K562 (cell line): ENCODE measurements at regions not wholly inside any gene's neighbourhood (a gene's known extent, or its start where the extent isn't known, plus 50 kb on each side); places are given as distances from the start of the nearest gene placed in this dataset.

Experiments used
- ATAC-seq: fragments of 200-7000 bp; cut with Tn5 transposase; 3 replicates; pipeline ENCODE4 v1.9.1; 2020; ENCODE audit warnings: moderate library complexity
- BruUV-seq: library from RNA; stranded (reverse); fragments of 400-500 nt; replicated peaks from 2 replicates; lab custom pipeline; 2021; lab: Mats Ljungman, UMichigan
- CTCF ChIA-PET: fragments of 300-600 bp; formaldehyde crosslinking; extraction: SDS; loops from one replicate; lab custom pipeline; 2021; ENCODE audit warnings: low intra/inter-chr PET ratio; lab: Yijun Ruan, JAX
- POLR2A ChIA-PET: fragments of 300-600, 350-650 bp; sonication (Branson Sonifier 250); formaldehyde crosslinking; extraction: SDS; loops from one replicate; lab custom pipeline; 2021; ENCODE audit warnings: antibody characterized with exemption, inconsistent platforms; lab: Yijun Ruan, JAX
- DNase-seq, 4 experiments: peaks; one replicate each; pipeline versions ENCODE4 v3.0.0 to v3.0.0-alpha.2; 2011 to 2018; ENCODE audit warnings: low spot score in 3 of 4, mixed read lengths in 3 of 4; ENCODE audit errors: extremely low read depth in 1 of 4
- FAIRE-seq: peaks from 2 replicates; lab custom pipeline; 2011; peaks lifted over from hg19 to GRCh38; lab: Jason Lieb, UNC
- H2AFZ ChIP-seq: 2 replicates; pipeline ENCODE4 v1.6.0; 2011; ENCODE audit warnings: low read depth, low read length, control low read depth, inconsistent platforms
- H3K27ac ChIP-seq: fragments of 200-600 bp; 3 replicates; pipeline ENCODE4 v1.8.0; 2011; ENCODE audit warnings: low read depth, mild to moderate bottlenecking, control low read depth, inconsistent platforms, low read length, moderate library complexity, mixed read lengths; ENCODE audit errors: extremely low read depth
- H3K27me3 ChIP-seq, 2 experiments: fragments of 300-600 bp in 1 of 2; 2 replicates in 1 of 2; 3 replicates in 1 of 2; pipeline versions ENCODE4 v1.6.0 to v1.8.0; 2011; ENCODE audit warnings: inconsistent platforms in 2 of 2, low read length in 2 of 2, mild to moderate bottlenecking in 1 of 2, mixed read lengths in 1 of 2, moderate library complexity in 1 of 2; ENCODE audit not compliant: control insufficient read depth in 2 of 2, insufficient read depth in 2 of 2
- H3K36me3 ChIP-seq: fragments of 300-600 bp; 3 replicates; pipeline ENCODE4 v1.8.0; 2011; ENCODE audit warnings: mild to moderate bottlenecking, low read length, inconsistent platforms; ENCODE audit not compliant: control insufficient read depth, insufficient read depth
- H3K4me1 ChIP-seq, 2 experiments: fragments of 200-600 bp in 1 of 2; replicated peaks in 1 of 2; 2 replicates in 1 of 2; 3 replicates in 1 of 2; pipeline versions ENCODE4 v1.5.1 to v1.8.0; 2011; ENCODE audit warnings: inconsistent platforms in 2 of 2, low read length in 2 of 2, mild to moderate bottlenecking in 1 of 2, mixed read lengths in 1 of 2, moderate library complexity in 1 of 2; ENCODE audit not compliant: control insufficient read depth in 2 of 2, insufficient read depth in 2 of 2
- H3K4me2 ChIP-seq: 2 replicates; pipeline ENCODE4 v1.6.1; 2011; ENCODE audit warnings: low read length, control low read depth, inconsistent platforms, mixed read lengths; ENCODE audit not compliant: insufficient read depth
- H3K4me3 ChIP-seq: fragments of 200-600 bp; sonication (generic), shearing (Covaris generic); 2 replicates; pipeline ENCODE4 v1.5.1; 2016; ENCODE audit warnings: control low read depth, inconsistent platforms
- H3K79me2 ChIP-seq: fragments of 200-600 bp; 3 replicates; pipeline ENCODE4 v1.8.0; 2011; ENCODE audit warnings: low read length, inconsistent platforms; ENCODE audit not compliant: control insufficient read depth, insufficient read depth
- H3K9ac ChIP-seq, 2 experiments: 2 replicates each; pipeline versions ENCODE4 v1.6.0 to v1.6.1; 2011; ENCODE audit warnings: low read depth in 2 of 2, low read length in 2 of 2, control low read depth in 1 of 2, inconsistent platforms in 1 of 2, mild to moderate bottlenecking in 1 of 2, mixed read lengths in 1 of 2; ENCODE audit not compliant: insufficient read depth in 1 of 2
- H3K9me1 ChIP-seq: one replicate; pipeline ENCODE4 v1.6.0; 2011; ENCODE audit warnings: inconsistent platforms, mild to moderate bottlenecking, low read length, moderate library complexity; ENCODE audit not compliant: control insufficient read depth, insufficient read depth
- H3K9me3 ChIP-seq: replicated peaks from 2 replicates; pipeline ENCODE4 v1.5.1; 2011; ENCODE audit warnings: low read depth, low read length, inconsistent platforms; ENCODE audit not compliant: control insufficient read depth, insufficient read depth
- H4K20me1 ChIP-seq: replicated peaks from 2 replicates; pipeline ENCODE4 v1.6.1; 2011; ENCODE audit warnings: low read length, inconsistent platforms, mixed read lengths; ENCODE audit not compliant: control insufficient read depth, insufficient read depth
- ARID3B ChIP-seq: fragments of 250-450 bp; sonication (Bioruptor Pico); IDR thresholded peaks from 2 replicates; pipeline ENCODE4 v1.4.0; 2020; ENCODE audit warnings: borderline replicate concordance
- BRF2 ChIP-seq: IDR thresholded peaks from 3 replicates; pipeline ENCODE4 v1.6.1; 2011; ENCODE audit warnings: borderline replicate concordance, mild to moderate bottlenecking; ENCODE audit not compliant: insufficient read length, insufficient read depth
- CBX8 ChIP-seq: fragments of 200-600 bp; sonication (generic); IDR thresholded peaks from 2 replicates; pipeline ENCODE4 v1.6.1; 2012; ENCODE audit warnings: borderline replicate concordance, mixed run types, low read depth, mild to moderate bottlenecking, moderate library complexity, mixed read lengths, low read length, control low read depth, inconsistent platforms; ENCODE audit not compliant: poor library complexity, severe bottlenecking; ENCODE audit errors: extremely low read depth
- FOSL1 ChIP-seq: fragments of 200-800 bp; sonication (Bioruptor generic); conservative IDR thresholded peaks from 2 replicates; pipeline ENCODE4 v1.6.1; 2016; ENCODE audit warnings: missing genetic modification characterization, missing compliant biosample characterization
- FOXA3 ChIP-seq, 2 experiments: fragments of 450-650 bp in 1 of 2; sonication (generic) in 1 of 2; formaldehyde crosslinking; IDR thresholded peaks in 1 of 2; conservative IDR thresholded peaks in 1 of 2; 2 replicates each; pipeline versions ENCODE4 v1.4.0 to v1.8.0; 2020 to 2022; ENCODE audit warnings: mild to moderate bottlenecking in 2 of 2, missing genetic modification reagents in 1 of 2
- KHSRP ChIP-seq: fragments of 450-650 bp; IDR thresholded peaks from 2 replicates; pipeline ENCODE4 v1.6.1; 2017
- KLF1 ChIP-seq: fragments of 450-650 bp; IDR thresholded peaks from 2 replicates; pipeline ENCODE4 v1.6.1; 2016; ENCODE audit warnings: missing genetic modification characterization, missing compliant biosample characterization
- MAZ ChIP-seq, 2 experiments: fragments of 450-650 bp in 1 of 2; sonication (generic) in 1 of 2; formaldehyde crosslinking; IDR thresholded peaks in 1 of 2; conservative IDR thresholded peaks in 1 of 2; 2 replicates each; pipeline versions ENCODE4 v1.4.0 to v1.5.0; 2020; ENCODE audit warnings: mild to moderate bottlenecking in 1 of 2, missing genetic modification reagents in 1 of 2
- POLR2H ChIP-seq: IDR thresholded peaks from 2 replicates; pipeline ENCODE4 v1.6.1; 2016; ENCODE audit warnings: missing genetic modification characterization, low read depth, mild to moderate bottlenecking, control low read depth, missing compliant biosample characterization, moderate library complexity
- POLR3A ChIP-seq: IDR thresholded peaks from 2 replicates; pipeline ENCODE4 v1.6.1; 2011; ENCODE audit warnings: borderline replicate concordance, mild to moderate bottlenecking, moderate library complexity; ENCODE audit not compliant: insufficient read length, insufficient read depth; ENCODE audit errors: extremely low read depth
- POU5F1 ChIP-seq: fragments of 150-350 bp; IDR thresholded peaks from 2 replicates; pipeline ENCODE4 v1.6.1; 2014; ENCODE audit warnings: borderline replicate concordance, low read length, low read depth, mild to moderate bottlenecking; ENCODE audit not compliant: partially characterized antibody
- SMARCA4 ChIP-seq: fragments of 450-650 bp; IDR thresholded peaks from 2 replicates; pipeline ENCODE4 v1.6.1; 2016
- SNAPC5 ChIP-seq: fragments of 250-450 bp; sonication (Bioruptor Pico); IDR thresholded peaks from 2 replicates; pipeline ENCODE4 v1.8.0; 2021; ENCODE audit warnings: moderate library complexity, mild to moderate bottlenecking, inconsistent platforms
- ZFP30 ChIP-seq: fragments of 250-450 bp; sonication (Bioruptor Pico); IDR thresholded peaks from 2 replicates; pipeline ENCODE4 v1.8.0; 2022; ENCODE audit warnings: moderate library complexity, mild to moderate bottlenecking, inconsistent platforms, borderline replicate concordance
- WGBS: fragments of 100-300 bp; shearing (Covaris generic); methylation state at CpG from one replicate; pipeline ENCODE4 v1.1.6; 2016; ENCODE audit warnings: low coverage, mixed read lengths; ENCODE audit not compliant: insufficient coverage; ENCODE audit errors: missing lambda C conversion rate; 5-methylcytosine and 5-hydroxymethylcytosine counted together
- in situ Hi-C: fragments of 300-500 bp; cut with MboI; formaldehyde crosslinking; loops from 4 replicates; pipeline ENCODE4 v1.15.0; 2018; ENCODE audit warnings: inconsistent platforms, mixed read lengths
- intact Hi-C: fragments of 100-400 bp; cut with micrococcal nuclease; formaldehyde crosslinking; loops from 2 replicates; pipeline ENCODE4 v1.14.2; 2022

GRCh38 chr18:37937287-37937686 lies 371.7 kb upstream of the CELF4 start:
- H3K79me2 ChIP-seq = no peaks in the 10 kb centered on the region
- WGBS = under 1% methylated on average over 6 of the region's 6 CpGs
- H3K4me3 ChIP-seq = no peak overlapping the region

More at GRCh38 chr18:37937287-37937686, 371.7 kb upstream of the CELF4 start:
- Histone ChIP-seq H3K27ac (no peak overlapping the region), H3K9ac (no peak overlapping the region), H3K9me1 (no peaks in the 10 kb centered on the region), H3K36me3 (no peaks in the 10 kb centered on the region), H3K27me3 (no peaks in the 10 kb centered on the region), H2AFZ (no peak overlapping the region), H4K20me1 (no peaks in the 10 kb centered on the region), H3K9me3 (no peaks in the 10 kb centered on the region; the same call in 1 of the 2 replicates), H3K4me1 (no peaks in the 10 kb centered on the region), H3K4me2 (no peak overlapping the region)
- POLR2A ChIA-PET = no interaction called here
- BruUV-seq = no TSS peak
- in situ Hi-C loops (no loop called here), intact Hi-C loops (no loop called here)
- CTCF ChIA-PET = no interaction called here
- DNase-seq (no peak), ATAC-seq (no peak), FAIRE-seq (no peak)
- TF ChIP-seq SMARCA4 (no peak), POU5F1 (no peak), ZFP30 (CRISPR knock-in tag) (no peak), POLR2H (tag) (no peak), FOSL1 (tag) (no peak), CBX8 (no peak), SNAPC5 (CRISPR knock-in tag) (no peak), POLR3A (no peak), FOXA3 (CRISPR knock-in tag; conservative IDR thresholded peaks at IDR 0.05 in 1 of 2, IDR thresholded peaks at IDR 0.05 in 1 of 2) (no peak), BRF2 (no peak), MAZ (CRISPR knock-in tag; conservative IDR thresholded peaks at IDR 0.05 in 1 of 2, IDR thresholded peaks at IDR 0.05 in 1 of 2) (no peak), KLF1 (tag) (no peak), KHSRP (no peak), ARID3B (no peak)
